Aorta (tissue), 5 donors: ENCODE measurements at regions not wholly inside any gene's neighbourhood (a gene's known extent, or its start where the extent isn't known, plus 50 kb on each side); places are given as distances from the start of the nearest gene placed in this dataset.

Source experiments
- ATAC-seq: fragments of 200-7000 bp; cut with Tn5 transposase; one replicate; pipeline ENCODE4 v1.9.1; 2022; ENCODE audit warnings: moderate library complexity; ENCODE audit not compliant: low FRiP score
- DNase-seq, 2 donors: peaks; one replicate each; pipeline ENCODE4 v3.0.0-alpha.2; 2020
- H3K27ac ChIP-seq, 2 donors: one replicate each; pipeline ENCODE4 v1.5.1; 2013; ENCODE audit warnings: low read length in 2 of 2, mild to moderate bottlenecking in 2 of 2, moderate library complexity in 2 of 2, control low read depth in 1 of 2, inconsistent platforms in 1 of 2, low read depth in 1 of 2
- H3K27me3 ChIP-seq, 2 donors: one replicate each; pipeline ENCODE4 v1.6.1; 2013; ENCODE audit warnings: control low read depth in 1 of 2, low read length in 1 of 2, mild to moderate bottlenecking in 1 of 2, moderate library complexity in 1 of 2; ENCODE audit not compliant: insufficient read depth in 2 of 2, control insufficient read depth in 1 of 2
- H3K36me3 ChIP-seq, 2 donors: one replicate each; pipeline ENCODE4 v1.6.1; 2013; ENCODE audit warnings: control low read depth in 1 of 2, low read length in 1 of 2, mild to moderate bottlenecking in 1 of 2; ENCODE audit not compliant: insufficient read depth in 2 of 2, control insufficient read depth in 1 of 2
- H3K4me1 ChIP-seq, 2 donors: one replicate each; pipeline ENCODE4 v1.6.1; 2013; ENCODE audit warnings: low read length in 2 of 2, control low read depth in 1 of 2, mild to moderate bottlenecking in 1 of 2, moderate library complexity in 1 of 2; ENCODE audit not compliant: insufficient read depth in 2 of 2, control insufficient read depth in 1 of 2
- H3K4me3 ChIP-seq, 2 donors: one replicate each; pipeline ENCODE4 v1.5.1; 2013; ENCODE audit warnings: low read length in 2 of 2, control low read depth in 1 of 2, mild to moderate bottlenecking in 1 of 2
- H3K9me3 ChIP-seq: one replicate; pipeline ENCODE4 v1.6.1; 2013; ENCODE audit warnings: mild to moderate bottlenecking, low read length; ENCODE audit not compliant: control insufficient read depth
- WGBS, 2 donors: extraction: QIAGEN DNeasy Blood & Tissue Kit; methylation state at CpG; one replicate each; pipeline ENCODE4 v1.1.7; 2013; 5-methylcytosine and 5-hydroxymethylcytosine counted together
- intact Hi-C, 2 donors: fragments of 100-400 bp; cut with DNase I; formaldehyde crosslinking; loops; one replicate each; pipeline versions ENCODE4 v1.14.2 to v1.15.0; 2022
- donor health status: healthy with polysubstance abuse.
- donor health status: Bipolar disorder and iron deficiency.
- donor health status: DM: no; HTN: no; CAD: no.
- donor health status: DM: no; HTN: no; CAD: no.
- donor health status: DM: yes; HTN: yes; CAD: no.

- intact Hi-C loops: no loop called here
Observed at GRCh38 chr16:59048876-59049275, 314.8 kb upstream of the GOT2 start.

GRCh38 chr16:59047114-59047513 is 313.0 kb upstream of the GOT2 start:
- H3K27me3 ChIP-seq: no peaks in the 10 kb centered on the region
- DNase-seq (no peak), ATAC-seq (no peak)
- intact Hi-C loops: no loop called here
- no peaks in the 10 kb centered on the region for H3K9me3 ChIP-seq
- H3K4me1 ChIP-seq: no peaks in the 10 kb centered on the region
- WGBS, 2 donors: 57 to 61% methylated on average over 4 of the region's 4 CpGs
- no peak overlapping the region for H3K27ac ChIP-seq
- no peaks in the 10 kb centered on the region for H3K36me3 ChIP-seq
- H3K4me3 ChIP-seq: no peak overlapping the region

More at GRCh38 chr16:59048876-59049275, 314.8 kb upstream of the GOT2 start:
- Histone ChIP-seq H3K27me3 (no peaks in the 10 kb centered on the region), H3K27ac (no peak overlapping the region), H3K9me3 (no peaks in the 10 kb centered on the region), H3K4me1 (no peaks in the 10 kb centered on the region), H3K36me3 (no peaks in the 10 kb centered on the region), H3K4me3 (no peak overlapping the region)
- ATAC-seq (no peak), DNase-seq (no peak)
- WGBS, 2 donors: 5% methylated on average over 3 of the region's 3 CpGs

- Histone ChIP-seq H3K4me3 (no peak overlapping the region), H3K27ac (no peak overlapping the region), H3K36me3 (no peaks in the 10 kb centered on the region), H3K27me3 (no peaks in the 10 kb centered on the region), H3K9me3 (no peaks in the 10 kb centered on the region), H3K4me1 (no peaks in the 10 kb centered on the region)
- intact Hi-C loops: no loop called here
- 81 to 85% methylated on average over 4 of the region's 4 CpGs for WGBS, 2 donors
- ATAC-seq (no peak), DNase-seq (no peak)
Observed at GRCh38 chr16:59046335-59046734, 312.2 kb upstream of the GOT2 start.

GRCh38 chr16:59045501-59045900 is 311.4 kb upstream of the GOT2 start:
- intact Hi-C loops: no loop called here
- no peak for ATAC-seq
- DNase-seq: no peak
- Histone ChIP-seq H3K4me1 (no peaks in the 10 kb centered on the region), H3K4me3 (no peak overlapping the region), H3K36me3 (no peaks in the 10 kb centered on the region), H3K27me3 (no peaks in the 10 kb centered on the region), H3K9me3 (no peaks in the 10 kb centered on the region), H3K27ac (no peak overlapping the region)
- 42 to 49% methylated on average over 4 of the region's 4 CpGs for WGBS, 2 donors

- Histone ChIP-seq H3K9me3 (no peaks in the 10 kb centered on the region), H3K36me3 (no peaks in the 10 kb centered on the region), H3K27me3 (no peaks in the 10 kb centered on the region), H3K4me1 (no peaks in the 10 kb centered on the region), H3K27ac (no peak overlapping the region), H3K4me3 (no peak overlapping the region)
- intact Hi-C loops: no loop called here
- DNase-seq (no peak), ATAC-seq (no peak)
Observed at GRCh38 chr16:59044616-59045015, 310.5 kb upstream of the GOT2 start.

GRCh38 chr16:59042301-59042700 is 308.2 kb upstream of the GOT2 start:
- H3K27ac ChIP-seq: no peak overlapping the region
- DNase-seq (no peak), ATAC-seq (no peak)
- H3K9me3 ChIP-seq: no peaks in the 10 kb centered on the region
- no peaks in the 10 kb centered on the region for H3K4me1 ChIP-seq
- intact Hi-C loops: no loop called here
- no peaks in the 10 kb centered on the region for H3K36me3 ChIP-seq
- no peak overlapping the region for H3K4me3 ChIP-seq
- WGBS, 2 donors: 83 to 84% methylated on average over 2 of the region's 2 CpGs
- no peaks in the 10 kb centered on the region for H3K27me3 ChIP-seq

- DNase-seq (no peak), ATAC-seq (no peak)
- no peak overlapping the region for H3K27ac ChIP-seq
- no peak overlapping the region for H3K4me3 ChIP-seq
- H3K27me3 ChIP-seq: no peaks in the 10 kb centered on the region
- H3K36me3 ChIP-seq: no peaks in the 10 kb centered on the region
- H3K9me3 ChIP-seq: peaks cover 2% of the 10 kb centered on the region
- 55 to 57% methylated on average over 3 of the region's 3 CpGs for WGBS, 2 donors
- H3K4me1 ChIP-seq: no peaks in the 10 kb centered on the region
- intact Hi-C loops: no loop called here
Observed at GRCh38 chr16:59039066-59039720, 305.1 kb upstream of the GOT2 start.

- no peaks in the 10 kb centered on the region for H3K27me3 ChIP-seq
- H3K36me3 ChIP-seq: no peaks in the 10 kb centered on the region
- DNase-seq: no peak
- H3K9me3 ChIP-seq: peaks cover 2% of the 10 kb centered on the region
- no peak overlapping the region for H3K27ac ChIP-seq
- no peaks in the 10 kb centered on the region for H3K4me1 ChIP-seq
- H3K4me3 ChIP-seq: no peak overlapping the region
- no peak for ATAC-seq
- intact Hi-C loops: no loop called here
- WGBS, 2 donors: 79% methylated on average over 6 of the region's 6 CpGs
Observed at GRCh38 chr16:59030923-59031485, 296.9 kb upstream of the GOT2 start.

- Histone ChIP-seq H3K9me3 (no peaks in the 10 kb centered on the region), H3K4me1 (no peaks in the 10 kb centered on the region), H3K36me3 (no peaks in the 10 kb centered on the region), H3K27ac (no peak overlapping the region), H3K27me3 (no peaks in the 10 kb centered on the region), H3K4me3 (no peak overlapping the region)
- no peak for ATAC-seq
- intact Hi-C loops: no loop called here
- DNase-seq: no peak
- 83% methylated on average over 7 of the region's 7 CpGs for WGBS, 2 donors
Observed at GRCh38 chr16:59021751-59022150, 287.6 kb upstream of the GOT2 start.
